Sigmoid colon (tissue), 4 donors: ENCODE measurements at regions not wholly inside any gene's neighbourhood (a gene's known extent, or its start where the extent isn't known, plus 50 kb on each side); places are given as distances from the start of the nearest gene placed in this dataset.

ENCODE experiments used
- POLR2A ChIP-seq, 2 donors: fragments of 450-650 bp; IDR thresholded peaks; one replicate each; pipeline ENCODE4 v1.6.1; 2016; ENCODE audit warnings: antibody characterized with exemption in 2 of 2, mild to moderate bottlenecking in 2 of 2, moderate library complexity in 2 of 2
- POLR2AphosphoS5 ChIP-seq, 4 donors: sonication (generic); formaldehyde crosslinking; IDR thresholded peaks; one replicate each; pipeline ENCODE4 v1.6.1; 2017; ENCODE audit warnings: antibody characterized with exemption in 4 of 4
- TF ChIP-seq, protein P1 (sequence below), 4 experiments: fragments of 450-650 bp in 3 of 4; fragments of 200-600 bp in 1 of 4; IDR thresholded peaks; one replicate each; pipeline ENCODE4 v1.5.1; 2016 to 2019; ENCODE audit warnings: antibody characterized with exemption in 4 of 4, mild to moderate bottlenecking in 3 of 4, moderate library complexity in 2 of 4

DNA sequence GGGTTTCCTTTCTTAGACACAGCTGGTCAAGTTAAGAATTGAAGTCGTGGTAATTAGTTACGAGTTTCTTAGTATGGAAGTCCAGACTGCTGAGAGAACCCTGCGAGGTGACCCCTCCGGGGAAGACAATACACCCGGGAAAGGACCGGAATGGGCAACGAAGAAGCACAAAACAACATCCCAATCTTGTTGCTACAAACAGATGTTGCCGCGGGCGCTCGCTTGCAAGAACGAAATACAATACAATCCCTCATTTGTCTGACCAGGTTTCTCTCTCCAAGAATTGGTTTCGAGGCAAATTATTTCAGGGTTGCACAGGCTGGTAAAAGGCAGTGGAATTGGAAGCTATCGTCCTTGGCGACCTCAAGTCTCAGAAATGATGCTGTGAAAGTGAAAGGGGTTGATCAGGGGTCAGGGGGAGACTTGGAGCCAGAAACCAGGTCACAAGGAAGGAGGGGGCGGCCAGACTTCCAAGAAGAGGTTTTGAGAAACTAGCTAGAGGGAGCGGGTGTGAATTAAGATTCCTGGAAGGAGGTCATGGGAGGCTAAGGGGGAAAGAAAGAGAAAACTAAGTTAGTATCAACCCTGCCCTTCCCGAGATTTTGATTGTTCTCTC, 401.9 kb downstream of the HRH4 start:
- TF ChIP-seq POLR2AphosphoS5 (IDR thresholded peaks at IDR 0.05) = no peak
- no peak for TF ChIP-seq POLR2A (IDR thresholded peaks at IDR 0.05)
- TF ChIP-seq, protein P1, sequence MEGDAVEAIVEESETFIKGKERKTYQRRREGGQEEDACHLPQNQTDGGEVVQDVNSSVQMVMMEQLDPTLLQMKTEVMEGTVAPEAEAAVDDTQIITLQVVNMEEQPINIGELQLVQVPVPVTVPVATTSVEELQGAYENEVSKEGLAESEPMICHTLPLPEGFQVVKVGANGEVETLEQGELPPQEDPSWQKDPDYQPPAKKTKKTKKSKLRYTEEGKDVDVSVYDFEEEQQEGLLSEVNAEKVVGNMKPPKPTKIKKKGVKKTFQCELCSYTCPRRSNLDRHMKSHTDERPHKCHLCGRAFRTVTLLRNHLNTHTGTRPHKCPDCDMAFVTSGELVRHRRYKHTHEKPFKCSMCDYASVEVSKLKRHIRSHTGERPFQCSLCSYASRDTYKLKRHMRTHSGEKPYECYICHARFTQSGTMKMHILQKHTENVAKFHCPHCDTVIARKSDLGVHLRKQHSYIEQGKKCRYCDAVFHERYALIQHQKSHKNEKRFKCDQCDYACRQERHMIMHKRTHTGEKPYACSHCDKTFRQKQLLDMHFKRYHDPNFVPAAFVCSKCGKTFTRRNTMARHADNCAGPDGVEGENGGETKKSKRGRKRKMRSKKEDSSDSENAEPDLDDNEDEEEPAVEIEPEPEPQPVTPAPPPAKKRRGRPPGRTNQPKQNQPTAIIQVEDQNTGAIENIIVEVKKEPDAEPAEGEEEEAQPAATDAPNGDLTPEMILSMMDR (IDR thresholded peaks at IDR 0.05) = no peak
